ENCODE measurements at regions not wholly inside any gene's neighbourhood (a gene's known extent, or its start where the extent isn't known, plus 50 kb on each side); places are given as distances from the start of the nearest gene placed in this dataset.

- TF ChIP-seq CTCF (IDR thresholded peaks at IDR 0.05 in 4 of 5, conservative IDR thresholded peaks at IDR 0.05 in 1 of 5) (no peak), POLR2A (IDR thresholded peaks at IDR 0.05) (no peak)
Measured at GRCh38 chr5:161094411-161094810, 242.4 kb upstream of the ATP10B start.
